ENCODE measurements at regions not wholly inside any gene's neighbourhood (a gene's known extent, or its start where the extent isn't known, plus 50 kb on each side); places are given as distances from the start of the nearest gene placed in this dataset.
"Not testable (repeated sequence)": the region's sequence is repeated elsewhere in the genome, so short reads cannot be mapped to it uniquely, and the experiment has no call there.

- H3K27ac ChIP-seq (ENCODE audit: low read depth, low read length, poor library complexity, severe bottlenecking); H3K27me3 ChIP-seq (replicated peaks; ENCODE audit: insufficient read depth, low read depth, low read length, poor library complexity); H3K9me3 ChIP-seq (ENCODE audit: low read depth, low read length, poor library complexity, severe bottlenecking); intact Hi-C loops (cut with micrococcal nuclease; ENCODE audit: unreplicated experiment); BruUV-seq (replicated peaks); CTCF ChIA-PET; H3K4me1 ChIP-seq (ENCODE audit: insufficient read depth, low read length, poor library complexity, severe bottlenecking); DNase-seq (ENCODE audit: low spot score); H3K36me3 ChIP-seq (ENCODE audit: insufficient read depth, low read length, poor library complexity, severe bottlenecking); POLR2A ChIA-PET (ENCODE audit: low non-redundant PET); H3K4me3 ChIP-seq (ENCODE audit: low read depth, low read length, poor library complexity, severe bottlenecking): not testable (repeated sequence)
These were observed 140.5 kb downstream of the IGLL1 start for GRCh38 chr22:23439581-23439980.

- no peak for DNase-seq (ENCODE audit: low spot score)
- H3K4me3 ChIP-seq (ENCODE audit: low read depth, low read length, poor library complexity, severe bottlenecking), result no peak overlapping the region
- CTCF ChIA-PET, result no interaction called here
- H3K36me3 ChIP-seq (ENCODE audit: insufficient read depth, low read length, poor library complexity, severe bottlenecking), result no peaks in the 10 kb centered on the region
- TF ChIP-seq EZH2 (IDR thresholded peaks at IDR 0.05; ENCODE audit: borderline replicate concordance, low read depth, low read length, poor library complexity, severe bottlenecking) (no peak), CTCF (conservative IDR thresholded peaks at IDR 0.05; ENCODE audit: low read depth, low read length) (no peak)
- no peaks in the 10 kb centered on the region for H3K4me1 ChIP-seq (ENCODE audit: insufficient read depth, low read length, poor library complexity, severe bottlenecking)
- H3K9me3 ChIP-seq (ENCODE audit: low read depth, low read length, poor library complexity, severe bottlenecking), result no peaks in the 10 kb centered on the region
- no peaks in the 10 kb centered on the region for H3K27me3 ChIP-seq (replicated peaks; ENCODE audit: insufficient read depth, low read depth, low read length, poor library complexity)
- H3K27ac ChIP-seq (ENCODE audit: low read depth, low read length, poor library complexity, severe bottlenecking), result no peak overlapping the region
- BruUV-seq (replicated peaks), result no TSS peak
- intact Hi-C loops (cut with micrococcal nuclease; ENCODE audit: unreplicated experiment), result no loop called here
- POLR2A ChIA-PET (ENCODE audit: low non-redundant PET), result no interaction called here
These were observed 141.9 kb downstream of the IGLL1 start for GRCh38 chr22:23438216-23438615.

GRCh38 chr22:23437779-23438178, 142.3 kb downstream of the IGLL1 start:
- TF ChIP-seq EZH2 (IDR thresholded peaks at IDR 0.05; ENCODE audit: borderline replicate concordance, low read depth, low read length, poor library complexity, severe bottlenecking) (no peak), CTCF (conservative IDR thresholded peaks at IDR 0.05; ENCODE audit: low read depth, low read length) (no peak)
- Histone ChIP-seq H3K36me3 (ENCODE audit: insufficient read depth, low read length, poor library complexity, severe bottlenecking) (no peaks in the 10 kb centered on the region), H3K9me3 (ENCODE audit: low read depth, low read length, poor library complexity, severe bottlenecking) (no peaks in the 10 kb centered on the region), H3K4me3 (ENCODE audit: low read depth, low read length, poor library complexity, severe bottlenecking) (no peak overlapping the region), H3K27me3 (replicated peaks; ENCODE audit: insufficient read depth, low read depth, low read length, poor library complexity) (no peaks in the 10 kb centered on the region), H3K27ac (ENCODE audit: low read depth, low read length, poor library complexity, severe bottlenecking) (no peak overlapping the region), H3K4me1 (ENCODE audit: insufficient read depth, low read length, poor library complexity, severe bottlenecking) (no peaks in the 10 kb centered on the region)
- no peak for DNase-seq (ENCODE audit: low spot score)
- intact Hi-C loops (cut with micrococcal nuclease; ENCODE audit: unreplicated experiment), result no loop called here
- no TSS peak for BruUV-seq (replicated peaks)
- ChIA-PET POLR2A (ENCODE audit: low non-redundant PET) (no interaction called here), CTCF (no interaction called here)

- DNase-seq (ENCODE audit: low spot score); intact Hi-C loops (cut with micrococcal nuclease; ENCODE audit: unreplicated experiment); H3K27ac ChIP-seq (ENCODE audit: low read depth, low read length, poor library complexity, severe bottlenecking): not testable (repeated sequence)
These were observed 143.0 kb downstream of the IGLL1 start for GRCh38 chr22:23437107-23437395.

GRCh38 chr22:23436354-23437106, 143.6 kb downstream of the IGLL1 start:
- DNase-seq (ENCODE audit: low spot score); H3K9me3 ChIP-seq (ENCODE audit: low read depth, low read length, poor library complexity, severe bottlenecking); H3K4me3 ChIP-seq (ENCODE audit: low read depth, low read length, poor library complexity, severe bottlenecking); CTCF ChIA-PET; BruUV-seq (replicated peaks); POLR2A ChIA-PET (ENCODE audit: low non-redundant PET); intact Hi-C loops (cut with micrococcal nuclease; ENCODE audit: unreplicated experiment); H3K4me1 ChIP-seq (ENCODE audit: insufficient read depth, low read length, poor library complexity, severe bottlenecking); H3K36me3 ChIP-seq (ENCODE audit: insufficient read depth, low read length, poor library complexity, severe bottlenecking); H3K27ac ChIP-seq (ENCODE audit: low read depth, low read length, poor library complexity, severe bottlenecking); H3K27me3 ChIP-seq (replicated peaks; ENCODE audit: insufficient read depth, low read depth, low read length, poor library complexity): not testable (repeated sequence)

More at GRCh38 chr22:23437107-23437395, 143.0 kb downstream of the IGLL1 start:
- CTCF ChIA-PET; POLR2A ChIA-PET (ENCODE audit: low non-redundant PET); H3K9me3 ChIP-seq (ENCODE audit: low read depth, low read length, poor library complexity, severe bottlenecking); H3K27me3 ChIP-seq (replicated peaks; ENCODE audit: insufficient read depth, low read depth, low read length, poor library complexity); H3K36me3 ChIP-seq (ENCODE audit: insufficient read depth, low read length, poor library complexity, severe bottlenecking); H3K4me1 ChIP-seq (ENCODE audit: insufficient read depth, low read length, poor library complexity, severe bottlenecking); H3K4me3 ChIP-seq (ENCODE audit: low read depth, low read length, poor library complexity, severe bottlenecking); BruUV-seq (replicated peaks): not testable (repeated sequence)

- H3K4me1 ChIP-seq (ENCODE audit: insufficient read depth, low read length, poor library complexity, severe bottlenecking), result peaks cover 14% of the 10 kb centered on the region
- BruUV-seq (replicated peaks); intact Hi-C loops (cut with micrococcal nuclease; ENCODE audit: unreplicated experiment); POLR2A ChIA-PET (ENCODE audit: low non-redundant PET); CTCF ChIA-PET; H3K4me3 ChIP-seq (ENCODE audit: low read depth, low read length, poor library complexity, severe bottlenecking); H3K9me3 ChIP-seq (ENCODE audit: low read depth, low read length, poor library complexity, severe bottlenecking); H3K27ac ChIP-seq (ENCODE audit: low read depth, low read length, poor library complexity, severe bottlenecking); H3K36me3 ChIP-seq (ENCODE audit: insufficient read depth, low read length, poor library complexity, severe bottlenecking); DNase-seq (ENCODE audit: low spot score); H3K27me3 ChIP-seq (replicated peaks; ENCODE audit: insufficient read depth, low read depth, low read length, poor library complexity): not testable (repeated sequence)
These were observed 144.9 kb downstream of the IGLL1 start for GRCh38 chr22:23435186-23435585.
